ENCODE measurements at regions not wholly inside any gene's neighbourhood (a gene's known extent, or its start where the extent isn't known, plus 50 kb on each side); places are given as distances from the start of the nearest gene placed in this dataset.
A peak's percentile ranks its signal among the peaks of the same experiment; 100 is the strongest.

DNA sequence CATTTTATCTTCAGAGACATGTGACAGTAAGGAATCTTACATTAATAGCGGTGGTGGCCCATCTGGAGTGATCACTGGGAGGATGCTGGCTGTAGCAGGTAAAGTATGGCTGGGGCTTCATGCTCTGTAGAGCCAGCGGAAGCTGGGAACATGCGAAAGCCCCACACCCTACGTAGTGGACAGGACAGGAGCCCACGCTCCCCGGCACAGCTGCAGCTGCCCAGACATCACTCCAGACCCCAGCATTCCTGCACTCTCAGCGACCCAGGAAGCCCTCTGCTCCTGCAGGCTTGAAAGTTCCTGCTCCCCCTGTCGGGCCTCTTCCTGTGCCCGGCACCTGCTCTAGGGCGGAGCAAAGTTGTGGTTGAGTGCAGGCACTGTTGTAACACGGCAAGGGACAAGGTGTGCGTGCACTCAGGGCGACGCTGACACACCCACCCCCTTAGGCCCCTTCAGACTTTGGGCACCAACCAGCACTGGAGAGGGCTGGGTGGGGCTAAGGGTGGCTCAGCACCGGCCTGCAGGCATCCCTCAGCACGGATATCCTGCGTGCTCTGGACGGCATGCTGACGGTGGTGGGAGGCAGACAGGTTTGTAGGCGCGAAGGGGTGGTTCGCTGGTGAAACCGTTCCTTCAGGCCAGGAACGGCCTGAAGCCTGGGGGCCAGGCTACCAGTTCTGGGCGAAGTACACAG is 568.3 kb downstream of the FSCB start:
- CTCF ChIA-PET = no interaction called here
- no peak for DNase-seq
- no peaks in the 10 kb centered on the region for H3K4me1 ChIP-seq (ENCODE audit: control extremely low read depth in 1 of 4, control insufficient read depth in 4 of 4, insufficient read depth in 4 of 4, low read length in 3 of 4)
- no peaks in the 10 kb centered on the region for H3K27me3 ChIP-seq (replicated peaks in 2 of 5; ENCODE audit: control insufficient read depth in 4 of 5, insufficient read depth in 5 of 5, low read length in 4 of 5)
- no peak overlapping the region for H3K4me3 ChIP-seq (ENCODE audit: control insufficient read depth in 1 of 7, extremely low read depth in 1 of 7, insufficient read depth in 4 of 7, low read depth in 2 of 7, low read length in 6 of 7)
- no peaks in the 10 kb centered on the region for H3K36me3 ChIP-seq (ENCODE audit: control insufficient read depth in 4 of 4, insufficient read depth in 4 of 4, low read length in 3 of 4)
- H3K9me3 ChIP-seq (ENCODE audit: control extremely low read depth in 1 of 5, control insufficient read depth in 4 of 5, insufficient read depth in 2 of 5, low read depth in 1 of 5, low read length in 4 of 5) = no peaks in the 10 kb centered on the region
- WGBS (ENCODE audit: insufficient coverage) = 85% methylated on average over 20 of the region's 25 CpGs
- no peak overlapping the region for H3K27ac ChIP-seq (ENCODE audit: insufficient read depth in 1 of 2, low read depth in 1 of 2, low read length in 2 of 2, poor library complexity in 1 of 2, severe bottlenecking in 2 of 2)
- POLR2A ChIA-PET = no interaction called here

DNA sequence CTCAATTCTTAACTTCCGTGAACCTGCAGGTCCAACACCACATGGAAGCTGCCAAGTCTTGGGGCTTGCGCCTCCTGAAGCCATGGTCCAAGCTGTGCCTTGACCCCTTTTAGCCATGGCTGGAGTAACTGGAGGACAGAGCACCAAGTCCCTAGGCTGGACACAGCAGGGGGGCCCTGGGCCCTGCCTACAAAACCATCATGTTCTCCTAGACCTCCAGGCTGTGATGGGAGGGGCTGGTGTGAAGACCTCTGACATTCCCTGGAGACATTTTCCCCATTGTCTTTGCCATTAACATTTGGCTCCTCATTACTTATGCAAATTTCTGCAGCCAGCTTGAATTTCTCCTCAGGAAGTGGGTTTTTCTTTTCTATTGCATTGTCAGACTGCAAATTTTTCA is 570.1 kb downstream of the FSCB start:
- H3K4me3 ChIP-seq (ENCODE audit: control insufficient read depth in 1 of 7, extremely low read depth in 1 of 7, insufficient read depth in 4 of 7, low read depth in 2 of 7, low read length in 6 of 7) = no peak overlapping the region
- H3K27ac ChIP-seq (ENCODE audit: insufficient read depth in 1 of 2, low read depth in 1 of 2, low read length in 2 of 2, poor library complexity in 1 of 2, severe bottlenecking in 2 of 2) = no peak overlapping the region
- no peak for DNase-seq
- no peaks in the 10 kb centered on the region for H3K9me3 ChIP-seq (ENCODE audit: control extremely low read depth in 1 of 5, control insufficient read depth in 4 of 5, insufficient read depth in 2 of 5, low read depth in 1 of 5, low read length in 4 of 5)
- POLR2A ChIA-PET = no interaction called here
- H3K36me3 ChIP-seq (ENCODE audit: control insufficient read depth in 4 of 4, insufficient read depth in 4 of 4, low read length in 3 of 4) = no peaks in the 10 kb centered on the region
- CTCF ChIA-PET = no interaction called here
- 100% methylated on average over 2 of the region's 2 CpGs for WGBS (ENCODE audit: insufficient coverage)
- no peaks in the 10 kb centered on the region for H3K4me1 ChIP-seq (ENCODE audit: control extremely low read depth in 1 of 4, control insufficient read depth in 4 of 4, insufficient read depth in 4 of 4, low read length in 3 of 4)
- no peaks in the 10 kb centered on the region for H3K27me3 ChIP-seq (replicated peaks in 2 of 5; ENCODE audit: control insufficient read depth in 4 of 5, insufficient read depth in 5 of 5, low read length in 4 of 5)

DNA sequence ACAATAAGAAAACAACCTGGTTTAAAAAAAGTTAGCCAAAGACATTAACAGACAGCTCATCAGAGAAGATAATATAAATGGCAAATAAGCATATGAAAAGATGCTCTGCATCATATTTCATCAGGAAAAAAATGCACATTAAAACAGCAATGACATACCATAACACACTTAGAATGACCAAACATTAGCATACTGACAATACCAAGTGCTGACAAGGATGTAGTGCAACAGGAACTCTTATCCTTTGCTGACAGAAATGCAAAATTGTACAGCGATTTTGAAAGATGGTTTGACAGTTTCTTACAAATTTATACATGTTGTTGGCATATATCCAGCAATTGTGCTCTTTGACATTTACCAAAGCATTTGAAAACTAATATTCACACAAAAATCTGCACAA is 573.0 kb downstream of the FSCB start:
- Histone ChIP-seq H3K4me3 (ENCODE audit: control insufficient read depth in 1 of 7, extremely low read depth in 1 of 7, insufficient read depth in 4 of 7, low read depth in 2 of 7, low read length in 6 of 7) (no peak overlapping the region), H3K27ac (ENCODE audit: insufficient read depth in 1 of 2, low read depth in 1 of 2, low read length in 2 of 2, poor library complexity in 1 of 2, severe bottlenecking in 2 of 2) (no peak overlapping the region), H3K36me3 (ENCODE audit: control insufficient read depth in 4 of 4, insufficient read depth in 4 of 4, low read length in 3 of 4) (no peaks in the 10 kb centered on the region), H3K9me3 (ENCODE audit: control extremely low read depth in 1 of 5, control insufficient read depth in 4 of 5, insufficient read depth in 2 of 5, low read depth in 1 of 5, low read length in 4 of 5) (no peaks in the 10 kb centered on the region), H3K4me1 (ENCODE audit: control extremely low read depth in 1 of 4, control insufficient read depth in 4 of 4, insufficient read depth in 4 of 4, low read length in 3 of 4) (no peaks in the 10 kb centered on the region), H3K27me3 (replicated peaks in 2 of 5; ENCODE audit: control insufficient read depth in 4 of 5, insufficient read depth in 5 of 5, low read length in 4 of 5) (no peaks in the 10 kb centered on the region)
- no peak for DNase-seq
- WGBS (ENCODE audit: insufficient coverage) = 80% methylated on average over 1 of the region's 1 CpG
- ChIA-PET POLR2A (no interaction called here), CTCF (no interaction called here)

DNA sequence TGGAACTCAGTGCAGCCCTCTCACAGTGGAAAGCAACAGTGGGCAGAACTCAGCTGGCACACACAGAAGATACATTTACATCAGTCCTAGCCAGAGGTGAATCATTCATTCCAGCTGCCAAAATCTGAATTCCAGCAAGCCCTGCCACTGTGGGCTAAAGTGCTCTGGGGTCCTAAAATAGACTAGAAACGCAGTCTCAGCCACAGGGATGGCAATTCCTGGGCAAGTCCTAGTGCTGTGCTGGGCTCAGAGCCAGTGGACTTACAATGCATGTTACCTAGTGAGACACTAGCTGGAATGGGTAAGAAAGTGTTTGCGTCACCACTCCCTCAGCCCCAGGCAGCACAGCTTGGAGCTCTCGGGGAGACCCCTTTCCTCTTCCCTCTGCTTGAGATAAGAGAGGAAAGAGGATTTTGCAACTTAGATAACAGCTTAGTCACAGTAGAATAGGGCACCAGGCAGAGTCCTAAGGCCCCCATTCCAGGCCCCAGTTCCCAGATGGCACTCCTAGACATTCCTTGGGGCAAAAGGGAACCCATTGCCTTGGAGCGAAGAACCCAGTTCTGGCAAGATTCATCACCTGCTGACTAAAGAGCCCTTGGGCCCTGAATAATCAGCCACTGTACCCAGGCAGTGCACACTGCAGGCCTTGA is 592.9 kb downstream of the FSCB start:
- POLR2A ChIA-PET = no interaction called here
- Histone ChIP-seq H3K4me3 (ENCODE audit: control insufficient read depth in 1 of 7, extremely low read depth in 1 of 7, insufficient read depth in 4 of 7, low read depth in 2 of 7, low read length in 6 of 7) (no peak overlapping the region), H3K4me1 (ENCODE audit: control extremely low read depth in 1 of 4, control insufficient read depth in 4 of 4, insufficient read depth in 4 of 4, low read length in 3 of 4) (no peaks in the 10 kb centered on the region), H3K27ac (ENCODE audit: insufficient read depth in 1 of 2, low read depth in 1 of 2, low read length in 2 of 2, poor library complexity in 1 of 2, severe bottlenecking in 2 of 2) (no peak overlapping the region), H3K36me3 (ENCODE audit: control insufficient read depth in 4 of 4, insufficient read depth in 4 of 4, low read length in 3 of 4) (no peaks in the 10 kb centered on the region), H3K27me3 (replicated peaks in 2 of 5; ENCODE audit: control insufficient read depth in 4 of 5, insufficient read depth in 5 of 5, low read length in 4 of 5) (no peaks in the 10 kb centered on the region), H3K9me3 (ENCODE audit: control extremely low read depth in 1 of 5, control insufficient read depth in 4 of 5, insufficient read depth in 2 of 5, low read depth in 1 of 5, low read length in 4 of 5) (no peaks in the 10 kb centered on the region)
- CTCF ChIA-PET = interaction anchor here (0.6 kb wide), 1 partner anchor 395 kb away, joined by 3 read pairs; no protein-coding TSS in a partner anchor
- 100% methylated on average over 2 of the region's 4 CpGs for WGBS (ENCODE audit: insufficient coverage)
- DNase-seq = no peak

DNA sequence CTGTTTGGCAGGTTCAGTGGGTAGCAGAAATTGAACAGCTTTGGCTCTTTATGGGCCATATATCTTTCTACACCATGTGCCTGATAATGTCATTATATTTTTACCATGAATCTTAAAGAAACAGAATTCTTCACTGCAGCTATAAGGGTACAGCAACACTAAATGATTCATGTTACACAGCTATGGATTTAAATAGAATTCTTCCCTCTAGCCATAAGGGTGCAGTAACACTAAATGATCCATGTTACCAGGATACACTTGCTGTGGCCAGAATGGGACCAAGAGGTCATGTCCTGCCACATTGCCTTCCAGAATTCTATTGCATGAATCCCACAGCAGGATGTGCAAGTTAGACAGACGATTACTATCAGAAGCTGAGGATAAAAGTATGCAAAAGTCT is 603.9 kb downstream of the FSCB start:
- no peaks in the 10 kb centered on the region for H3K36me3 ChIP-seq (ENCODE audit: control insufficient read depth in 4 of 4, insufficient read depth in 4 of 4, low read length in 3 of 4)
- peaks cover 0 to 3% (median 1%) of the 10 kb centered on the region in 4 experiments for H3K4me1 ChIP-seq (ENCODE audit: control extremely low read depth in 1 of 4, control insufficient read depth in 4 of 4, insufficient read depth in 4 of 4, low read length in 3 of 4)
- WGBS (ENCODE audit: insufficient coverage) = 89% methylated on average over 1 of the region's 1 CpG
- ChIA-PET POLR2A (no interaction called here), CTCF (no interaction called here)
- no peak overlapping the region for H3K27ac ChIP-seq (ENCODE audit: insufficient read depth in 1 of 2, low read depth in 1 of 2, low read length in 2 of 2, poor library complexity in 1 of 2, severe bottlenecking in 2 of 2)
- H3K9me3 ChIP-seq (ENCODE audit: control extremely low read depth in 1 of 5, control insufficient read depth in 4 of 5, insufficient read depth in 2 of 5, low read depth in 1 of 5, low read length in 4 of 5) = no peaks in the 10 kb centered on the region
- no peaks in the 10 kb centered on the region for H3K27me3 ChIP-seq (replicated peaks in 2 of 5; ENCODE audit: control insufficient read depth in 4 of 5, insufficient read depth in 5 of 5, low read length in 4 of 5)
- no peak for DNase-seq
- H3K4me3 ChIP-seq (ENCODE audit: control insufficient read depth in 1 of 7, extremely low read depth in 1 of 7, insufficient read depth in 4 of 7, low read depth in 2 of 7, low read length in 6 of 7) = no peak overlapping the region

DNA sequence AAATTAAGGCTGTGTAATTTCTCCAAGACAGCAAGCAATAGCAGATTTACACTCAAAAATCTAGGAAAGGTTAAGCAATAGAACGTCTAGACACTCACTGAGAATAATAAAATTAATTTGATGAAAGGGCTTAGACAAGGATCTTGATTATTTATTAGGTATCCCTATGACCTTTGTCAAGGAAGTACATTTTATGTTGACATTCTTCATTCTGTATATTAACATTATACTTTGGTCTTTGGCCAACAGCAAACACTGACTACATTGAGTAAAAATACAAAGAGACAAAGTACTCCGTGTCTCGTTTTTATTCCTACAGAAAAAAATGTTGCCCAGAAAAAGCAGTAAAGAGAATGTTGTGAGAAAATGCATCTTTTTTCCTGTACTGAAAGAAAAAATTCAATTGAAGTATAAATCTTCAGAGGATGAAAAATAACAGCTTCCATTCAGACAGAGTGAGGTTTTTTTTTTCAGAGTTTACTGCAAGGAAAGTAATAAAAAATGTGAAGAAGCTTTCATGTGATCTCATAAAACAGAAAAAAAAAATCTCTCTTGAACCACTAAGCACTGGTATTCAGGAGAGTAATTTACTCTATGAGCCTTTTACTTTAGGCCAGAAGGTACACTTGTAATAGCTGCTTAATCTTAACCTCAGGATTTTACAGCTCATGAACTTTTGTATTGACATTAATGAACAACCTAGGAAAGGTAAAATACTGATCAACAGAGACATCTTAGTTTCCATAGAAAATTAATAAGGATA is 605.0 kb downstream of the FSCB start:
- Histone ChIP-seq H3K4me1 (ENCODE audit: control extremely low read depth in 1 of 4, control insufficient read depth in 4 of 4, insufficient read depth in 4 of 4, low read length in 3 of 4) (peaks cover 0 to 3% (median 1%) of the 10 kb centered on the region in 4 experiments), H3K27ac (ENCODE audit: insufficient read depth in 1 of 2, low read depth in 1 of 2, low read length in 2 of 2, poor library complexity in 1 of 2, severe bottlenecking in 2 of 2) (no peak overlapping the region), H3K36me3 (ENCODE audit: control insufficient read depth in 4 of 4, insufficient read depth in 4 of 4, low read length in 3 of 4) (no peaks in the 10 kb centered on the region), H3K9me3 (ENCODE audit: control extremely low read depth in 1 of 5, control insufficient read depth in 4 of 5, insufficient read depth in 2 of 5, low read depth in 1 of 5, low read length in 4 of 5) (no peaks in the 10 kb centered on the region), H3K27me3 (replicated peaks in 2 of 5; ENCODE audit: control insufficient read depth in 4 of 5, insufficient read depth in 5 of 5, low read length in 4 of 5) (no peaks in the 10 kb centered on the region), H3K4me3 (ENCODE audit: control insufficient read depth in 1 of 7, extremely low read depth in 1 of 7, insufficient read depth in 4 of 7, low read depth in 2 of 7, low read length in 6 of 7) (no peak overlapping the region)
- no peak for DNase-seq
- 100% methylated on average over 2 of the region's 3 CpGs for WGBS (ENCODE audit: insufficient coverage)
- POLR2A ChIA-PET = no interaction called here
- CTCF ChIA-PET = interaction anchor here (0.8 kb wide), 1 partner anchor 398 kb away, joined by 3 read pairs; no protein-coding TSS in a partner anchor

DNA sequence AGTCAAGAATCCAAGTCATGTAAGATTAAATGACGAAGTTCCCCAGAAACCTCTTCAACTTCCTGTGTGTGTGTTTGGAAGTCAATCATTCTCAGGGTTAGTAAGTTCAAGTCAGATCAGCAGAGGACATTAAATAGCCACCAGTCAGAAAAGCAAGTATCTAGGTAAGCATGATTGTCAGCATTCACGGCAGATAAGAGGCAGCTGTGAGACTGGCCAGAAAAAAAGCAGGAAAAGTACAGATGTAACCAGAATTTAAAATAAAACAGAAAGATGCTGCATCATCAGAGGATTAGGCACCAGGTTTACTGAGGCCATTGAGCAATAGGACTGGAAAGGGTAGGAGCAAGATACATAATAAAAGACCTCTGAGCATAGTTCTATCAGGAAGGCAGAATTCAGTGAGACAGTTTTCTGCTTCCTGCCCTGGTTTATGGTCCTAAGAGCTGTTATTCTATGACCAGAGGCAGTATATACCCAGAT is 606.9 kb downstream of the FSCB start:
- Histone ChIP-seq H3K4me1 (ENCODE audit: control extremely low read depth in 1 of 4, control insufficient read depth in 4 of 4, insufficient read depth in 4 of 4, low read length in 3 of 4) (peaks cover 0 to 3% (median 1%) of the 10 kb centered on the region in 4 experiments), H3K27ac (ENCODE audit: insufficient read depth in 1 of 2, low read depth in 1 of 2, low read length in 2 of 2, poor library complexity in 1 of 2, severe bottlenecking in 2 of 2) (no peak overlapping the region), H3K27me3 (replicated peaks in 2 of 5; ENCODE audit: control insufficient read depth in 4 of 5, insufficient read depth in 5 of 5, low read length in 4 of 5) (no peaks in the 10 kb centered on the region), H3K4me3 (ENCODE audit: control insufficient read depth in 1 of 7, extremely low read depth in 1 of 7, insufficient read depth in 4 of 7, low read depth in 2 of 7, low read length in 6 of 7) (peak overlapping the region in 1 of 7 experiments; percentile 17), H3K36me3 (ENCODE audit: control insufficient read depth in 4 of 4, insufficient read depth in 4 of 4, low read length in 3 of 4) (no peaks in the 10 kb centered on the region), H3K9me3 (ENCODE audit: control extremely low read depth in 1 of 5, control insufficient read depth in 4 of 5, insufficient read depth in 2 of 5, low read depth in 1 of 5, low read length in 4 of 5) (no peaks in the 10 kb centered on the region)
- ChIA-PET POLR2A (no interaction called here), CTCF (no interaction called here)
- no peak for DNase-seq
- WGBS (ENCODE audit: insufficient coverage) = 0% methylated on average over 1 of the region's 2 CpGs

All from common myeloid progenitor, CD34-positive (primary cell).